Esophagus (tissue), 2 donors: ENCODE measurements at regions not wholly inside any gene's neighbourhood (a gene's known extent, or its start where the extent isn't known, plus 50 kb on each side); places are given as distances from the start of the nearest gene placed in this dataset.

Source experiments
- H3K27ac ChIP-seq, 2 donors: one replicate each; pipeline ENCODE4 v1.5.1; 2013; ENCODE audit warnings: low read depth in 2 of 2, mild to moderate bottlenecking in 2 of 2, inconsistent platforms in 1 of 2, low read length in 1 of 2, moderate library complexity in 1 of 2
- H3K27me3 ChIP-seq, 2 donors: one replicate each; pipeline ENCODE4 v1.6.1; 2013; ENCODE audit warnings: low read length in 2 of 2, control low read depth in 1 of 2, mild to moderate bottlenecking in 1 of 2; ENCODE audit not compliant: insufficient read depth in 2 of 2, control insufficient read depth in 1 of 2
- H3K36me3 ChIP-seq, 2 donors: one replicate each; pipeline ENCODE4 v1.6.1; 2013; ENCODE audit warnings: low read length in 1 of 2; ENCODE audit not compliant: control insufficient read depth in 2 of 2, insufficient read depth in 2 of 2
- H3K4me1 ChIP-seq, 2 donors: one replicate each; pipeline ENCODE4 v1.6.1; 2013; ENCODE audit warnings: low read length in 1 of 2; ENCODE audit not compliant: control insufficient read depth in 2 of 2, insufficient read depth in 2 of 2
- H3K4me3 ChIP-seq, 2 donors: one replicate each; pipeline ENCODE4 v1.5.1; 2013; ENCODE audit warnings: low read length in 2 of 2, mild to moderate bottlenecking in 2 of 2, low read depth in 1 of 2, moderate library complexity in 1 of 2
- H3K9me3 ChIP-seq, 2 donors: one replicate each; pipeline ENCODE4 v1.6.1; 2013; ENCODE audit warnings: mild to moderate bottlenecking in 2 of 2, low read depth in 1 of 2, low read length in 1 of 2, moderate library complexity in 1 of 2; ENCODE audit not compliant: control insufficient read depth in 2 of 2, insufficient read depth in 1 of 2
- WGBS, 2 donors: extraction: QIAGEN DNeasy Blood & Tissue Kit; methylation state at CpG; one replicate each; pipeline ENCODE4 v1.1.7; 2013; 5-methylcytosine and 5-hydroxymethylcytosine counted together
- donor health status: healthy with polysubstance abuse.
- donor health status: Bipolar disorder and iron deficiency.

DNA sequence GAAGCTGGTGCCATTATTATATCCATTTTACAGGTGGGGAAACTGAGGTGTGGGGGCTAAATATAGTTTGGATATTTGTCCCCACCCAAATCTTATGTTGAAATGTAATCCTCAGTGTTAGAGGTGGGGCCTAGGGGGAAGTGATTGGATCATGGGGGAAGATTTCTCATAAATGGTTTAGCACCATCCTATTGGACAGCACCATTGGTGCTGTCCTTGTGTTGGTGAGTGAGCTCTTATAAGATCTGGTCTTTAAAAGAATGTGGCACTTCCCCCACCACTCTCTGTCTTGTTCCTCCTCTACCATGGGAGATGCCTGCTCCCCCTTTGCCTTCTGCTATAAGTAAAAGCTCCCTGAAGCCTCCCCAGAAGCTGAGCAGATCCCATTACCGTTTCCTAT, 119.8 kb upstream of the SEC14L1 start:
- H3K27ac ChIP-seq, result no peak overlapping the region
- H3K9me3 ChIP-seq, result peaks cover 0 to 5% of the 10 kb centered on the region in 2 donors
- H3K4me3 ChIP-seq, result no peak overlapping the region
- no peaks in the 10 kb centered on the region for H3K4me1 ChIP-seq
- WGBS, 2 donors, result 63 to 66% methylated on average over 1 of the region's 1 CpG
- H3K27me3 ChIP-seq, result no peaks in the 10 kb centered on the region
- H3K36me3 ChIP-seq, result no peaks in the 10 kb centered on the region

GRCh38 chr17:77022766-77023165, 118.0 kb upstream of the SEC14L1 start:
- 70 to 73% methylated on average over 2 of the region's 2 CpGs for WGBS, 2 donors
- Histone ChIP-seq H3K27me3 (no peaks in the 10 kb centered on the region), H3K27ac (no peak overlapping the region), H3K36me3 (no peaks in the 10 kb centered on the region), H3K4me1 (no peaks in the 10 kb centered on the region), H3K9me3 (peaks cover 0 to 10% of the 10 kb centered on the region in 2 donors), H3K4me3 (no peak overlapping the region)

DNA sequence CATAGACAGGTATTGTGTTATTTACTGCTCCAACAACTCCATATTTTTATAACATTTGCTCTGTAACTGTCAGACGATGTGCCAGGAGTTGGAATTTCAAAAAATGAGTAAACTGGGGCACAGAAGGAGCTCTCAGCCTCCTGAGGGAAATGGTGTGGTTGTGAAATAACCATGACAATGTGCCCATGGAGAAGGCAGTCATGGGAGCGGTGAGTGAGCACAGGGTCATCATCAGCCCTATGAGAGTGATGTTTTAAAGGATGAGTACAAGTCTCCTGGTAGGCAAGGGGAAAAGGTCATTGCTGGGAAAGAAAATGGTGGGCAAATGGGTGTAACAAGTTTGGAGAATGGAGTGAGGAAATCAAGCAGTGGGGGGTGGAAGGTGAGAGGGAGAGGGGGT, 115.0 kb upstream of the SEC14L1 start:
- Histone ChIP-seq H3K4me3 (no peak overlapping the region), H3K27me3 (no peaks in the 10 kb centered on the region), H3K9me3 (peaks cover 0 to 12% of the 10 kb centered on the region in 2 donors), H3K36me3 (no peaks in the 10 kb centered on the region), H3K4me1 (no peaks in the 10 kb centered on the region), H3K27ac (no peak overlapping the region)
- 75 to 78% methylated on average over 2 of the region's 2 CpGs for WGBS, 2 donors

- no peaks in the 10 kb centered on the region for H3K4me1 ChIP-seq
- H3K4me3 ChIP-seq, result no peak overlapping the region
- H3K27ac ChIP-seq, result no peak overlapping the region
- no peaks in the 10 kb centered on the region for H3K27me3 ChIP-seq
- H3K36me3 ChIP-seq, result no peaks in the 10 kb centered on the region
- H3K9me3 ChIP-seq, result peaks cover 2 to 9% of the 10 kb centered on the region in 2 donors
- WGBS, 2 donors, result 51 to 62% methylated on average over 3 of the region's 3 CpGs
Measured at GRCh38 chr17:77027271-77027889, 113.4 kb upstream of the SEC14L1 start.

GRCh38 chr17:77028900-77029299, 111.9 kb upstream of the SEC14L1 start:
- no peak overlapping the region for H3K4me3 ChIP-seq
- 93% methylated on average over 8 of the region's 8 CpGs for WGBS, 2 donors

DNA sequence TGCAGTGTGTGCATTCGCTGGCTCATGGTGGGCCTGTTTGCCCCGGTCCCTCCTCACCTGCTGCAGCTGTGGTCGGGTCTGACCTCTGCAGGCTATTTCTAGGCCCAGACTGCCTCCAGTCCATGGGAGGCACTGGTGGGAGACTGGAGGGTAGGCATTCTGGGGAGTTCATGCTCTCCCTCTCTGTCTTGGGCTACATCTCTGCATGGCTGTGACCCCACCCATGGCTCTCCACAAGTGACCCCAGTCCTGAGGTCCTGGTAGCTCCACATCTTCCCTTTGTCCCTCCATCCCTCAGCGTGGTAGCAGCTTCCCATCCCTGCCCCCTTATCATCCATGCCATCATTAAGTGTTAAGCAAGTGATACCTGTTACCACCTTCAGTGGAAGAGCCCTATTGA, 107.8 kb upstream of the SEC14L1 start:
- WGBS, 2 donors, result 83 to 84% methylated on average over 4 of the region's 4 CpGs
- H3K9me3 ChIP-seq, result peaks cover 2% of the 10 kb centered on the region in 2 donors
- no peak overlapping the region for H3K27ac ChIP-seq
- no peaks in the 10 kb centered on the region for H3K36me3 ChIP-seq
- no peaks in the 10 kb centered on the region for H3K27me3 ChIP-seq
- no peaks in the 10 kb centered on the region for H3K4me1 ChIP-seq
- no peak overlapping the region for H3K4me3 ChIP-seq

More at GRCh38 chr17:77028900-77029299, 111.9 kb upstream of the SEC14L1 start:
- Histone ChIP-seq H3K27me3 (no peaks in the 10 kb centered on the region), H3K4me1 (no peaks in the 10 kb centered on the region), H3K9me3 (peaks cover 2 to 7% of the 10 kb centered on the region in 2 donors), H3K36me3 (no peaks in the 10 kb centered on the region), H3K27ac (no peak overlapping the region)

DNA sequence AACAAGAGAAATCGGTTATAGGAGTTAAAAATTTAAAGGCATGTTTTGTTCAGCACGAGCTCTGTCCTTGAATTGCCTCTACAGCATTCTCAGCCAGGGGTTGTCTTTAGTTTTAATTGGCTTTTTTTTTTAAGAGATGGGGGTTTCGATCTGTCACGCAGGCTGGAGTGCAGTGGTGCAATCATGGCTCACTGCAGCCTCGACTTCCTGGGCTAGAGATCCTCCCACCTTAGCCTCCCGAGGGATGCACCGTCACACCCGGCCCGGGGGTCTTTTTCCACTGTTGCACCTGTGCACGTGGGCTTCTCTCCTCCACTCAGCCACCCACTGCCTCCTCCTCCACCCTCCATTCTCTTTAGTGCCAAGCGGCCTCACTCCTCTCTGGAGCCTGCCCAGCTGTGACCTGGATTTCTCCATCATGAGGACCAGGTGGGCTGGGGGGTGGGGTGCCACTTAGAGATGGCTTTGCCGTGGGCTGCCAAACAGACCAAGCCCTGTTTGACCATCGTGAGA, 106.8 kb upstream of the SEC14L1 start:
- H3K27me3 ChIP-seq, result no peaks in the 10 kb centered on the region
- H3K4me3 ChIP-seq, result no peak overlapping the region
- H3K4me1 ChIP-seq, result no peaks in the 10 kb centered on the region
- H3K36me3 ChIP-seq, result no peaks in the 10 kb centered on the region
- H3K9me3 ChIP-seq, result peaks cover 0 to 2% of the 10 kb centered on the region in 2 donors
- WGBS, 2 donors, result 70 to 79% methylated on average over 13 of the region's 13 CpGs
- no peak overlapping the region for H3K27ac ChIP-seq

GRCh38 chr17:77034677-77035424, 105.9 kb upstream of the SEC14L1 start:
- no peaks in the 10 kb centered on the region for H3K4me1 ChIP-seq
- H3K9me3 ChIP-seq, result peaks cover 0 to 2% of the 10 kb centered on the region in 2 donors
- WGBS, 2 donors, result 67 to 68% methylated on average over 16 of the region's 16 CpGs
- H3K27ac ChIP-seq, result no peak overlapping the region
- H3K36me3 ChIP-seq, result no peaks in the 10 kb centered on the region
- no peak overlapping the region for H3K4me3 ChIP-seq
- H3K27me3 ChIP-seq, result no peaks in the 10 kb centered on the region

DNA sequence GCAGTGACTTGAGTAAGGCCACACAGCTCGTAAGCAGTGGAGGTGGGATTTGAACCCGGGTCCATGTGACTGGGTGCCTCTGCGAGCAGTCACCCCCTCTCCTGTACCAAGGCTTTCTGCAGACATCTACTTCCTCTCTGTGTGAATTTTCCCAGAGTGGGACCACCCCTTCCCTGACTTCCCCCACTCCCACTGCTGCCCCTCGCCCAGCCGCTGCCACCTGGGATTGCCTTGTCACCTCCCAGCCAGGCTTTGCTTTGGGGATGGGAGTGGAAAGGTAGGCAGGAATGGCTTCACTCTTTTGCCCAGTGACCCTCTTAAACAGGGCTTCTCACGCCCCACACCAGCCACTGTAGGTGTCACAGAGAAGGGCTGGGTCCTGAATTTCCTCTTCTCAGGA, 105.2 kb upstream of the SEC14L1 start:
- H3K27me3 ChIP-seq, result no peaks in the 10 kb centered on the region

More for the DNA sequence above, 105.2 kb upstream of the SEC14L1 start:
- 89 to 93% methylated on average over 6 of the region's 6 CpGs for WGBS, 2 donors
- Histone ChIP-seq H3K4me1 (no peaks in the 10 kb centered on the region), H3K9me3 (peaks cover 0 to 2% of the 10 kb centered on the region in 2 donors), H3K36me3 (no peaks in the 10 kb centered on the region), H3K27ac (no peak overlapping the region), H3K4me3 (no peak overlapping the region)
